Thyroid gland (tissue), 4 donors: ENCODE measurements at regions not wholly inside any gene's neighbourhood (a gene's known extent, or its start where the extent isn't known, plus 50 kb on each side); places are given as distances from the start of the nearest gene placed in this dataset.
A peak's percentile ranks its signal among the peaks of the same experiment; 100 is the strongest.

ENCODE experiments used
- DNase-seq, 2 donors: peaks; one replicate each; pipeline ENCODE4 v3.0.0-alpha.2; 2019
- H3K27ac ChIP-seq, 3 donors: fragments of 200-600 bp; sonication (generic); 1 replicate in 2 of 3; 2 replicates in 1 of 3; pipeline ENCODE4 v1.5.1; 2016 to 2019; ENCODE audit warnings: mild to moderate bottlenecking in 1 of 3, moderate library complexity in 1 of 3
- H3K27me3 ChIP-seq: fragments of 200-600 bp; sonication (generic); one replicate; pipeline ENCODE4 v1.5.1; 2019
- H3K36me3 ChIP-seq, 2 donors: fragments of 200-600 bp; sonication (generic); one replicate each; pipeline ENCODE4 v1.5.1; 2016 to 2019
- H3K4me1 ChIP-seq, 2 donors: fragments of 200-600 bp; sonication (generic); one replicate each; pipeline ENCODE4 v1.5.1; 2017 to 2019
- H3K4me3 ChIP-seq, 3 donors: fragments of 200-600 bp; sonication (generic); replicated peaks in 1 of 3; 1 replicate in 2 of 3; 2 replicates in 1 of 3; pipeline ENCODE4 v1.5.1; 2016; ENCODE audit warnings: mild to moderate bottlenecking in 1 of 3
- H3K9me3 ChIP-seq: fragments of 200-600 bp; sonication (generic); one replicate; pipeline ENCODE4 v1.5.1; 2017
- CTCF ChIP-seq, 6 experiments: fragments of 200-600 bp in 3 of 6; fragments of 450-650 bp in 3 of 6; sonication (generic) in 3 of 6; IDR thresholded peaks; one replicate each; pipeline ENCODE4 v1.5.1; 2016 to 2019; ENCODE audit warnings: antibody characterized with exemption in 6 of 6, mild to moderate bottlenecking in 2 of 6, inconsistent platforms in 1 of 6, moderate library complexity in 1 of 6
- POLR2A ChIP-seq, 2 donors: fragments of 450-650 bp; IDR thresholded peaks; one replicate each; pipeline ENCODE4 v1.6.1; 2017; ENCODE audit warnings: antibody characterized with exemption in 2 of 2, mild to moderate bottlenecking in 2 of 2, moderate library complexity in 1 of 2
- WGBS, 2 donors: methylation state at CpG; one replicate each; pipeline ENCODE4 v1.1.5; 2017; 5-methylcytosine and 5-hydroxymethylcytosine counted together
- intact Hi-C: fragments of 100-400 bp; cut with DNase I; formaldehyde crosslinking; loops from one replicate; pipeline ENCODE4 v1.15.1; 2023

- Histone ChIP-seq H3K9me3 (no peaks in the 10 kb centered on the region), H3K4me3 (no peak overlapping the region), H3K4me1 (peaks cover 15 to 19% of the 10 kb centered on the region in 2 donors), H3K36me3 (no peaks in the 10 kb centered on the region), H3K27ac (peak overlapping the region in 1 of 3 donors; percentile 2), H3K27me3 (no peaks in the 10 kb centered on the region)
- WGBS, 2 donors, result 42 to 47% methylated on average over 5 of the region's 5 CpGs
- DNase-seq, result peak; percentile 52 to 61
- intact Hi-C loops, result no loop called here
- TF ChIP-seq POLR2A (IDR thresholded peaks at IDR 0.05) (no peak), CTCF (IDR thresholded peaks at IDR 0.05) (no peak)
Observed at GRCh38 chr20:24818056-24818455, 131.0 kb upstream of the CST7 start.

GRCh38 chr20:24819331-24819965 lies 129.6 kb upstream of the CST7 start:
- no peak for TF ChIP-seq CTCF (IDR thresholded peaks at IDR 0.05)
- Histone ChIP-seq H3K9me3 (no peaks in the 10 kb centered on the region), H3K27ac (no peak overlapping the region), H3K4me3 (no peak overlapping the region), H3K36me3 (no peaks in the 10 kb centered on the region), H3K4me1 (peaks cover 15 to 21% of the 10 kb centered on the region in 2 donors), H3K27me3 (no peaks in the 10 kb centered on the region)
- DNase-seq, result no peak
- intact Hi-C loops, result no loop called here
- WGBS, 2 donors, result 92% methylated on average over 14 of the region's 14 CpGs

- intact Hi-C loops, result no loop called here
- WGBS, 2 donors, result 93 to 95% methylated on average over 6 of the region's 6 CpGs
- H3K4me3 ChIP-seq, result no peak overlapping the region
- no peak for DNase-seq
- no peaks in the 10 kb centered on the region for H3K27me3 ChIP-seq
- TF ChIP-seq CTCF (IDR thresholded peaks at IDR 0.05) (no peak), POLR2A (IDR thresholded peaks at IDR 0.05) (no peak)
- no peaks in the 10 kb centered on the region for H3K9me3 ChIP-seq
- no peaks in the 10 kb centered on the region for H3K36me3 ChIP-seq
- H3K27ac ChIP-seq, result no peak overlapping the region
- peaks cover 15 to 21% of the 10 kb centered on the region in 2 donors for H3K4me1 ChIP-seq
Observed at GRCh38 chr20:24820345-24820744, 128.7 kb upstream of the CST7 start.

GRCh38 chr20:24821391-24821790 lies 127.7 kb upstream of the CST7 start:
- intact Hi-C loops, result no loop called here
- no peak for TF ChIP-seq CTCF (IDR thresholded peaks at IDR 0.05)
- Histone ChIP-seq H3K27ac (no peak overlapping the region), H3K9me3 (no peaks in the 10 kb centered on the region), H3K4me1 (peaks cover 15 to 23% of the 10 kb centered on the region in 2 donors), H3K4me3 (no peak overlapping the region), H3K27me3 (no peaks in the 10 kb centered on the region), H3K36me3 (no peaks in the 10 kb centered on the region)
- WGBS, 2 donors, result 87 to 95% methylated on average over 8 of the region's 8 CpGs
- DNase-seq, result peak in 1 of 2 donors; percentile 1

- Histone ChIP-seq H3K27me3 (no peaks in the 10 kb centered on the region), H3K4me1 (peaks cover 2 to 16% of the 10 kb centered on the region in 2 donors), H3K27ac (no peak overlapping the region), H3K4me3 (no peak overlapping the region), H3K9me3 (no peaks in the 10 kb centered on the region), H3K36me3 (no peaks in the 10 kb centered on the region)
- intact Hi-C loops, result no loop called here
- TF ChIP-seq CTCF (IDR thresholded peaks at IDR 0.05) (no peak), POLR2A (IDR thresholded peaks at IDR 0.05) (no peak)
- no peak for DNase-seq
- WGBS, 2 donors, result 68 to 71% methylated on average over 8 of the region's 8 CpGs
Observed at GRCh38 chr20:24823176-24823784, 125.8 kb upstream of the CST7 start.
